Caco-2 (cell line): ENCODE measurements at regions not wholly inside any gene's neighbourhood (a gene's known extent, or its start where the extent isn't known, plus 50 kb on each side); places are given as distances from the start of the nearest gene placed in this dataset.

Source experiments
- BruUV-seq: library from RNA; stranded (reverse); fragments of 400-500 nt; replicated peaks from 2 replicates; lab custom pipeline; 2021; lab: Mats Ljungman, UMichigan
- CTCF ChIA-PET: fragments of 300-600 bp; sonication (Branson Sonifier 250); formaldehyde crosslinking; loops from one replicate; lab custom pipeline; 2022; ENCODE audit warnings: antibody characterized with exemption; lab: Charles Lee
- POLR2A ChIA-PET: fragments of 300-600 bp; sonication (Branson Sonifier 250); formaldehyde crosslinking; loops from one replicate; lab custom pipeline; 2022; ENCODE audit warnings: antibody characterized with exemption; lab: Charles Lee
- DNase-seq, 2 experiments: peaks; one replicate each; pipeline versions ENCODE4 v3.0.0 to v3.0.0-alpha.2; 2020 to 2022
- H3K27me3 ChIP-seq: replicated peaks from 2 replicates; pipeline ENCODE4 v1.6.0; 2011; ENCODE audit warnings: low read length; ENCODE audit not compliant: control insufficient read depth, insufficient read depth
- H3K36me3 ChIP-seq: 2 replicates; pipeline ENCODE4 v1.5.1; 2011; ENCODE audit warnings: low read length; ENCODE audit not compliant: control insufficient read depth, insufficient read depth
- H3K4me1 ChIP-seq: fragments of 250-450 bp; sonication (Bioruptor Pico); 2 replicates; pipeline ENCODE4 v1.5.1; 2020; ENCODE audit warnings: mild to moderate bottlenecking
- H3K4me3 ChIP-seq: 2 replicates; pipeline ENCODE4 v1.5.1; 2011; ENCODE audit warnings: low read depth, mild to moderate bottlenecking, control low read depth, low read length
- H3K9me3 ChIP-seq: fragments of 250-450 bp; sonication (Bioruptor Pico); 2 replicates; pipeline ENCODE4 v1.5.1; 2020; ENCODE audit warnings: mild to moderate bottlenecking, moderate library complexity
- H3K27ac Mint-ChIP-seq: one replicate; pipeline ENCODE4 v1.8.0; 2022; ENCODE audit warnings: mixed read lengths; ENCODE audit not compliant: unreplicated experiment
- H3K27me3 Mint-ChIP-seq: one replicate; pipeline ENCODE4 v1.8.0; 2022; ENCODE audit warnings: mixed read lengths; ENCODE audit not compliant: insufficient read depth, unreplicated experiment
- H3K36me3 Mint-ChIP-seq: one replicate; pipeline ENCODE4 v1.8.0; 2022; ENCODE audit warnings: mild to moderate bottlenecking, mixed read lengths; ENCODE audit not compliant: insufficient read depth, unreplicated experiment
- H3K4me1 Mint-ChIP-seq: one replicate; pipeline ENCODE4 v1.8.0; 2022; ENCODE audit warnings: low read depth, mixed read lengths; ENCODE audit not compliant: unreplicated experiment
- H3K4me3 Mint-ChIP-seq: one replicate; pipeline ENCODE4 v1.8.0; 2022; ENCODE audit warnings: mild to moderate bottlenecking, moderate library complexity, mixed read lengths; ENCODE audit not compliant: unreplicated experiment
- H3K9me3 Mint-ChIP-seq: one replicate; pipeline ENCODE4 v1.8.0; 2022; ENCODE audit warnings: mixed read lengths; ENCODE audit not compliant: unreplicated experiment
- CTCF ChIP-seq, 2 experiments: fragments of 200-600 bp in 1 of 2; IDR thresholded peaks; 1 replicate in 1 of 2; 2 replicates in 1 of 2; pipeline versions ENCODE4 v1.5.1 to v1.8.0; 2011 to 2022; ENCODE audit warnings: antibody characterized with exemption in 1 of 2, control low read depth in 1 of 2, inconsistent platforms in 1 of 2, low read depth in 1 of 2, low read length in 1 of 2, mild to moderate bottlenecking in 1 of 2, moderate library complexity in 1 of 2; ENCODE audit not compliant: insufficient read depth in 1 of 2, severe bottlenecking in 1 of 2, unreplicated experiment in 1 of 2
- intact Hi-C: fragments of 100-400 bp; cut with micrococcal nuclease; formaldehyde crosslinking; loops from one replicate; pipeline ENCODE4 v1.10.0; 2022; ENCODE audit not compliant: unreplicated experiment

GRCh38 chr7:25578991-25579777 lies 350.9 kb upstream of the NPVF start:
- H3K36me3 ChIP-seq, result no peaks in the 10 kb centered on the region
- peaks cover 21% of the 10 kb centered on the region for H3K27me3 Mint-ChIP-seq
- H3K27ac Mint-ChIP-seq, result no peak overlapping the region
- no peaks in the 10 kb centered on the region for H3K4me1 Mint-ChIP-seq
- no peaks in the 10 kb centered on the region for H3K36me3 Mint-ChIP-seq
- intact Hi-C loops, result no loop called here
- no peaks in the 10 kb centered on the region for H3K4me1 ChIP-seq
- BruUV-seq, result no TSS peak
- H3K4me3 Mint-ChIP-seq, result no peak overlapping the region
- H3K4me3 ChIP-seq, result no peak overlapping the region
- ChIA-PET POLR2A (no interaction called here), CTCF (no interaction called here)
- H3K9me3 ChIP-seq, result no peaks in the 10 kb centered on the region
- no peaks in the 10 kb centered on the region for H3K9me3 Mint-ChIP-seq
- DNase-seq, result no peak
- no peaks in the 10 kb centered on the region; the same call in 1 of the 2 replicates for H3K27me3 ChIP-seq
- TF ChIP-seq CTCF (IDR thresholded peaks at IDR 0.05; ENCODE audit: insufficient read depth in 1 of 2, low read depth in 1 of 2, low read length in 1 of 2, severe bottlenecking in 1 of 2, unreplicated experiment in 1 of 2), result no peak

- DNase-seq, result no peak
- H3K27me3 ChIP-seq, result no peaks in the 10 kb centered on the region; the same call in 1 of the 2 replicates
- no peak for TF ChIP-seq CTCF (IDR thresholded peaks at IDR 0.05; ENCODE audit: insufficient read depth in 1 of 2, low read depth in 1 of 2, low read length in 1 of 2, severe bottlenecking in 1 of 2, unreplicated experiment in 1 of 2)
- H3K4me1 ChIP-seq, result no peaks in the 10 kb centered on the region
- intact Hi-C loops, result no loop called here
- H3K4me3 ChIP-seq, result no peak overlapping the region
- no peaks in the 10 kb centered on the region for H3K36me3 Mint-ChIP-seq
- no peak overlapping the region for H3K4me3 Mint-ChIP-seq
- no peaks in the 10 kb centered on the region for H3K9me3 Mint-ChIP-seq
- H3K36me3 ChIP-seq, result no peaks in the 10 kb centered on the region
- no TSS peak for BruUV-seq
- H3K27me3 Mint-ChIP-seq, result peaks cover 23% of the 10 kb centered on the region
- POLR2A ChIA-PET, result no interaction called here
- no peak overlapping the region for H3K27ac Mint-ChIP-seq
- H3K9me3 ChIP-seq, result no peaks in the 10 kb centered on the region
- CTCF ChIA-PET, result no interaction called here
- no peaks in the 10 kb centered on the region for H3K4me1 Mint-ChIP-seq
Observed at GRCh38 chr7:25579778-25580075, 351.4 kb upstream of the NPVF start.

GRCh38 chr7:25580141-25580540 lies 351.9 kb upstream of the NPVF start:
- CTCF ChIA-PET, result no interaction called here
- no peak overlapping the region for H3K4me3 Mint-ChIP-seq
- no peaks in the 10 kb centered on the region for H3K4me1 Mint-ChIP-seq
- no TSS peak for BruUV-seq
- no peaks in the 10 kb centered on the region; the same call in 1 of the 2 replicates for H3K27me3 ChIP-seq
- H3K27ac Mint-ChIP-seq, result no peak overlapping the region
- no peaks in the 10 kb centered on the region for H3K9me3 ChIP-seq
- intact Hi-C loops, result no loop called here
- H3K36me3 Mint-ChIP-seq, result no peaks in the 10 kb centered on the region
- no peak overlapping the region for H3K4me3 ChIP-seq
- H3K4me1 ChIP-seq, result no peaks in the 10 kb centered on the region
- POLR2A ChIA-PET, result no interaction called here
- H3K36me3 ChIP-seq, result no peaks in the 10 kb centered on the region
- no peak for TF ChIP-seq CTCF (IDR thresholded peaks at IDR 0.05; ENCODE audit: insufficient read depth in 1 of 2, low read depth in 1 of 2, low read length in 1 of 2, severe bottlenecking in 1 of 2, unreplicated experiment in 1 of 2)
- no peak for DNase-seq
- H3K9me3 Mint-ChIP-seq, result no peaks in the 10 kb centered on the region
- H3K27me3 Mint-ChIP-seq, result peaks cover 20% of the 10 kb centered on the region
